Left ventricle myocardium inferior (tissue), 1 donor: ENCODE measurements at regions not wholly inside any gene's neighbourhood (a gene's known extent, or its start where the extent isn't known, plus 50 kb on each side); places are given as distances from the start of the nearest gene placed in this dataset.

Experiments
- DNase-seq: peaks from one replicate; pipeline ENCODE4 v3.0.0-alpha.2; 2020
- H3K27ac ChIP-seq: fragments of 200-600 bp; replicated peaks from 2 replicates; pipeline ENCODE4 v1.8.0; 2021
- H3K27me3 ChIP-seq: fragments of 200-600 bp; 2 replicates; pipeline ENCODE4 v1.8.0; 2021; ENCODE audit warnings: low read depth
- H3K36me3 ChIP-seq: fragments of 200-600 bp; 2 replicates; pipeline ENCODE4 v1.8.0; 2021
- H3K4me1 ChIP-seq: fragments of 200-600 bp; 2 replicates; pipeline ENCODE4 v1.8.0; 2021
- H3K4me3 ChIP-seq: fragments of 200-600 bp; 2 replicates; pipeline ENCODE4 v1.8.0; 2021; ENCODE audit warnings: mild to moderate bottlenecking, moderate library complexity
- H3K9me3 ChIP-seq: fragments of 200-600 bp; replicated peaks from 2 replicates; pipeline ENCODE4 v1.8.0; 2021
- intact Hi-C: fragments of 100-400 bp; cut with micrococcal nuclease; formaldehyde crosslinking; loops from one replicate; pipeline ENCODE4 v1.11.0; 2022
- TF ChIP-seq, protein P1 (sequence below): fragments of 200-600 bp; IDR thresholded peaks from 2 replicates; pipeline ENCODE4 v1.8.0; 2021; ENCODE audit warnings: antibody characterized with exemption, mild to moderate bottlenecking, borderline replicate concordance
- donor health status: DM: no; HTN: yes; CAD: no; lungs with severe emphysema.

DNA sequence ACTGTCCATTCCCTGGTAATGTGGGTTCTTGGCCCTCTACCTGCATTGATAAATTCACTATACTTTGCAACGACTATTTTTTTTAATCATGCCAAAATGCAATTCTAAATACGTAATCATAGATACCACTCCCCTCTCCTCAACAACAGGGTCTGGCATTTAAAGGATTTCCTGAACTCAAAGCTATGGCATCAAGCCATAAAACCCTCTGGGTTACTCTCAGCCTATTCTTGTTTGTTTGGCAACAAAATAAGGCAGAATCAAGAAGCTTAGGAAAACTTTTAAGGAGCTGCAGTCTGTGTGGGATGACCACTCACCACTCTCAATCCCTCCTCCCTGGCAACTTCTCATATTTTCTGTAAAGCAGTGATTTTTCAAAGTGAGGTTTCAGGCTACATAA lies 669.9 kb upstream of the ID4 start:
- H3K27me3 ChIP-seq = no peaks in the 10 kb centered on the region

DNA sequence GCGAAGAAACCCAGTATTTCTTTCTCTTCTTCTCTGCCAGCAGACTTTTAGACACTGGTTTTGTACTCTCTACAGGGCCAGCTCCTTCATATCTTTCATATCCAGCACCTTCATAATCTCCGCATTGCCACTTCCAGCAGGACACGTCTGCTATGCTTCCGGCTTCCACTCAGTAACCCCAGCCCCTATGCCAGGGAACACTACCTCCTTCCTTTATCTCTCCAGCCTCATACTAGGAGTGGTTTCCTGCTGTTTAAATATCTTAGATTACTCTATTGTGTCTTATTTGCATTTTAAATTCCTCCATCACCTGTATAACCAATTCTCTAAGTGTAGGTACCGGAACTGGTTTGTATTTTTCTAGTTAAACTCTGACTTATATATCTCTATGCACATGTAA lies 667.8 kb upstream of the ID4 start:
- Histone ChIP-seq H3K27ac (no peak overlapping the region), H3K36me3 (no peaks in the 10 kb centered on the region), H3K9me3 (no peaks in the 10 kb centered on the region), H3K4me3 (no peak overlapping the region), H3K4me1 (no peaks in the 10 kb centered on the region), H3K27me3 (no peaks in the 10 kb centered on the region)
- no peak for DNase-seq
- intact Hi-C loops = no loop called here
- TF ChIP-seq, protein P1, sequence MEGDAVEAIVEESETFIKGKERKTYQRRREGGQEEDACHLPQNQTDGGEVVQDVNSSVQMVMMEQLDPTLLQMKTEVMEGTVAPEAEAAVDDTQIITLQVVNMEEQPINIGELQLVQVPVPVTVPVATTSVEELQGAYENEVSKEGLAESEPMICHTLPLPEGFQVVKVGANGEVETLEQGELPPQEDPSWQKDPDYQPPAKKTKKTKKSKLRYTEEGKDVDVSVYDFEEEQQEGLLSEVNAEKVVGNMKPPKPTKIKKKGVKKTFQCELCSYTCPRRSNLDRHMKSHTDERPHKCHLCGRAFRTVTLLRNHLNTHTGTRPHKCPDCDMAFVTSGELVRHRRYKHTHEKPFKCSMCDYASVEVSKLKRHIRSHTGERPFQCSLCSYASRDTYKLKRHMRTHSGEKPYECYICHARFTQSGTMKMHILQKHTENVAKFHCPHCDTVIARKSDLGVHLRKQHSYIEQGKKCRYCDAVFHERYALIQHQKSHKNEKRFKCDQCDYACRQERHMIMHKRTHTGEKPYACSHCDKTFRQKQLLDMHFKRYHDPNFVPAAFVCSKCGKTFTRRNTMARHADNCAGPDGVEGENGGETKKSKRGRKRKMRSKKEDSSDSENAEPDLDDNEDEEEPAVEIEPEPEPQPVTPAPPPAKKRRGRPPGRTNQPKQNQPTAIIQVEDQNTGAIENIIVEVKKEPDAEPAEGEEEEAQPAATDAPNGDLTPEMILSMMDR = no peak

More for the DNA sequence above, 669.9 kb upstream of the ID4 start:
- TF ChIP-seq, protein P1 = no peak
- Histone ChIP-seq H3K4me1 (no peaks in the 10 kb centered on the region), H3K27ac (no peak overlapping the region), H3K9me3 (no peaks in the 10 kb centered on the region), H3K36me3 (no peaks in the 10 kb centered on the region), H3K4me3 (no peak overlapping the region)
- intact Hi-C loops = no loop called here
- no peak for DNase-seq

DNA sequence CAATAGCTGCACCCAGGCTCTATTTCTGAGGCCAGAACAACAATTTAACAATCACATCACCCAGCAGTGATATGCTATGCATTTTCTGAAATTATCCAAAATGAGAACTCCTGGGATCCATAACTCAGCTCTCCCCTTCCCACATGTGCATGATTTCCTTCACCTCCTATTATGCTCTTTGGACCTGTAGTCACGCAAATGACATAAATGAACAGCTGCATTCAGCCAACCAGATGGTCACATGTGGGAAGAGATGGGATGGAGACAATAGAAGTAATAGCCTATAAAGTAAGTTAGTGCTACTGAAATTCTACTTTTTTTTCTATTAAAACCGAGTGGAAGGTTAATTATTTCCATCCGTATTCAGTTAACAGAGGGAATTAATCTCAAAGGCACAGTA lies 662.1 kb upstream of the ID4 start:
- peaks cover 21% of the 10 kb centered on the region for H3K9me3 ChIP-seq
- TF ChIP-seq, protein P1 = no peak
- H3K4me3 ChIP-seq = no peak overlapping the region
- intact Hi-C loops = no loop called here
- no peaks in the 10 kb centered on the region for H3K36me3 ChIP-seq
- H3K27me3 ChIP-seq = no peaks in the 10 kb centered on the region
- H3K4me1 ChIP-seq = peaks cover 2% of the 10 kb centered on the region
- H3K27ac ChIP-seq = no peak overlapping the region
- DNase-seq = no peak

DNA sequence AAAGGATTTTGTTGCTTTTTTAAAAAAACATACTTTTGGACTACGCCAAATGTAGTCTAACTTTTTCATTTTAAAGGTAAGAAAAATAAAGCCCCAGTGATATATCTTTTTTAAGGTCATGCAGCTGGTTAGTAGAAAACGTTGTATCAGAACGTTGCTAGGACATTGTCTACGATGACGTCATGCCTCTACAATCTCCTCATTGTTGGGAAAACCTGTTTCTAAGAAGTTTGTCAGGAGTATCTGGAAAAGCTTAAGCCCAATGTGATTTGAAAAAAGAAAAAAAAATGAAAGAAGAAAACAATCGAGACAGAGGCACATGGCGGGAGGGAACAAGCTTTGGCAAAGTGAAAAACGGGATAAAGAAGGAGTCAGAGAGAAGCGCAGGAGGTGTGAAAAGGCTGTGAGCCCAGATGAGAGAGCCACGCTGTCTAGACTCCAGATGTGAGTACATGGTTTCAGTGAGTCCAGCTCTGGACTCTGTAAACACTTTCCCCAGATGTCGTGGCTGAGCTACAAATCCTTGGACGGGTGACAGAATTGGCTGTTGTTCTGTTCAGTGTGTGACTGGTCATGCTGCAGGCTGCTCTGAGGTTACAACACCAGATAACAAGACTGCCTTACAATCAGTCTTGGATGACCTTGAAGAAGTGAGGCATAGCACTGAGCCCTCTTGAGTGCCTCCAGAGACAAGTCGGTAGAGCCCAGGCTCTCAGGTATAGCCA lies 656.7 kb upstream of the ID4 start:
- H3K27ac ChIP-seq = peak overlapping the region; percentile 68
- H3K27me3 ChIP-seq = no peaks in the 10 kb centered on the region
- intact Hi-C loops = no loop called here
- H3K36me3 ChIP-seq = no peaks in the 10 kb centered on the region
- DNase-seq = peak; percentile 63
- H3K4me1 ChIP-seq = peaks cover 17% of the 10 kb centered on the region
- TF ChIP-seq, protein P1 = no peak
- no peak overlapping the region for H3K4me3 ChIP-seq
- H3K9me3 ChIP-seq = peaks cover 22% of the 10 kb centered on the region

DNA sequence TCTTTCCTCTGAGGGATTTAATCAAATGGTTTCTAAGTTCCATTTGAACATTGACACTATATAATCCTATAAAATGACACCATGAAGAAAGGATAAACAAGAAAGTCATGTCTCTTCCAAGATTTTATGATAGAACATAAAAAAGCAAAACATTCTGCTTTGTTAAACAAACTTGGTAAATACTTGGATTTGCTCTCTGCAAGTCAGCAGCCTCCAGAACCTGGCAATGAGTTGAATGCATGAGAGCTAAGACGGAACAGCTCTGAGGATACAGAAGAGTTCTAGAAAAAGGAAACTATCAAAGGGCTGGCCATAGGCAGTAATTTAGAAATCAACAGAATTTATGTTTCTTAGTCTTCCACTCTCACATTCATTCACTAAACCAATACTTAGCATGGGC lies 656.0 kb upstream of the ID4 start:
- H3K36me3 ChIP-seq = no peaks in the 10 kb centered on the region
- H3K4me3 ChIP-seq = no peak overlapping the region
- H3K4me1 ChIP-seq = peaks cover 17% of the 10 kb centered on the region
- no peaks in the 10 kb centered on the region for H3K27me3 ChIP-seq
- H3K9me3 ChIP-seq = peaks cover 22% of the 10 kb centered on the region
- TF ChIP-seq, protein P1 = no peak
- H3K27ac ChIP-seq = peak overlapping the region; percentile 68
- intact Hi-C loops = no loop called here
- DNase-seq = no peak
